Ovary (tissue), 3 donors: ENCODE measurements at regions not wholly inside any gene's neighbourhood (a gene's known extent, or its start where the extent isn't known, plus 50 kb on each side); places are given as distances from the start of the nearest gene placed in this dataset.

Source experiments
- CTCF ChIP-seq, 3 donors: fragments of 450-650 bp in 2 of 3; fragments of 200-600 bp in 1 of 3; IDR thresholded peaks; one replicate each; pipeline versions ENCODE4 v1.5.1 to v1.8.0; 2016 to 2022; ENCODE audit warnings: antibody characterized with exemption in 3 of 3, mild to moderate bottlenecking in 1 of 3
- EP300 ChIP-seq: sonication (generic); formaldehyde crosslinking; IDR thresholded peaks from one replicate; pipeline ENCODE4 v1.6.1; 2017; ENCODE audit warnings: antibody characterized with exemption
- POLR2A ChIP-seq: fragments of 450-650 bp; IDR thresholded peaks from one replicate; pipeline ENCODE4 v1.6.1; 2017; ENCODE audit warnings: antibody characterized with exemption, mild to moderate bottlenecking, moderate library complexity
- donor health status: DM: no; HTN: no; CAD: no.

GRCh38 chr6:23784301-23784919 lies 341.6 kb upstream of the NRSN1 start:
- TF ChIP-seq CTCF (IDR thresholded peaks at IDR 0.05) (no peak), POLR2A (no peak), EP300 (no peak)
